T-helper 2 cell (primary cell): ENCODE measurements at regions not wholly inside any gene's neighbourhood (a gene's known extent, or its start where the extent isn't known, plus 50 kb on each side); places are given as distances from the start of the nearest gene placed in this dataset.

Source experiments
- DNase-seq, 5 experiments: peaks; one replicate each; pipeline versions ENCODE4 v3.0.0 to v3.0.0-alpha.2; 2012 to 2022

DNA sequence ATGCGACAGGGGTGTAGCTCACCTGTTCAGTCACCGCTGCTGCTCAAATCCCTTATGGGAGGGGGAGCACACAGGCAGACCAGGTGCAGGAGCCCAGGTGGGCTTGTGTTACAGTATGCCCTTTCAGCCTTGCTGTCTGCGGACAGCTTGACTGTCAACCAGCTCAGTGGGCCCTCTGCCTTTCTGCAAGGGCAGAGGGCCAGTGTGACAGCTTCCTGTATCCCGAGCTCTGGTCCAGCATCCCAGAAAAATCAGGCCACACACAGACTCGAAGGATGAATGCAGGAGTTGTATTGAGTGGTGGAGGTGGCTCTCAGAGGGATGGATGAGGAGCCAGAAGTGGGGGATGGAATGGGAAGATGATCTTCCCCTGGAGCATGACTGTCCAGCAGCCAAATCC is 172.2 kb downstream of the C5orf15 start:
- no peak for DNase-seq

DNA sequence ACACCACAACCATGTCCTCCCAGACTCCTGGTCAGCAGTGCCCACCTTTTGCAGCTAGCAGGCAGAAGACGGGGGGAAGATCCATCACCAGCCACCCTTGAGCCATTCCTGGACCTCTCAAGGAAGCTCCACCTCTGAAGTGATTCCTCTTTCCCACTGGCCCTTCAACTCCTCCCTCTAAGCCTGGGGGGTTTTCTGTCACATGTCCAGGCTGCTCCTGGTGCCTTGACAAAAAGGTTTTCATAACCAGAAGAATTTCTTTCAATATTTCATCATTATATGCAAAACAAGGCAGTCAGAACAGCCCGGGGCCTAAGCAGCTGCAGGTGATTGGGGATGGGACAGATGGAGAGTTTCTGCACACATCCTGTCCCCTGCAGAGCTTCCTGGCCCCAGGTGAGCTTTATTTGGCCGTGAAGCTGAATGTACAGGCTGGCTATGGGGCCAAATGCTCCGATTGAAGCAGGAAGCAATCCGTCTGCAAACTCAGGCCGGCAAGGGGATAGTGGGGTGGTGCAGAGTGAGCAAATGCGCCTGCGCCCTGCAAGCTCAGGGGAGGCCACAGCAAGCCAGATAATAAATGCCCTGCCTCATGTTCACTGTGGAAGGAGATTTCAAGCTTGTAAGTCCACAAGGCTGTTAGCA is 173.5 kb downstream of the C5orf15 start:
- no peak for DNase-seq

DNA sequence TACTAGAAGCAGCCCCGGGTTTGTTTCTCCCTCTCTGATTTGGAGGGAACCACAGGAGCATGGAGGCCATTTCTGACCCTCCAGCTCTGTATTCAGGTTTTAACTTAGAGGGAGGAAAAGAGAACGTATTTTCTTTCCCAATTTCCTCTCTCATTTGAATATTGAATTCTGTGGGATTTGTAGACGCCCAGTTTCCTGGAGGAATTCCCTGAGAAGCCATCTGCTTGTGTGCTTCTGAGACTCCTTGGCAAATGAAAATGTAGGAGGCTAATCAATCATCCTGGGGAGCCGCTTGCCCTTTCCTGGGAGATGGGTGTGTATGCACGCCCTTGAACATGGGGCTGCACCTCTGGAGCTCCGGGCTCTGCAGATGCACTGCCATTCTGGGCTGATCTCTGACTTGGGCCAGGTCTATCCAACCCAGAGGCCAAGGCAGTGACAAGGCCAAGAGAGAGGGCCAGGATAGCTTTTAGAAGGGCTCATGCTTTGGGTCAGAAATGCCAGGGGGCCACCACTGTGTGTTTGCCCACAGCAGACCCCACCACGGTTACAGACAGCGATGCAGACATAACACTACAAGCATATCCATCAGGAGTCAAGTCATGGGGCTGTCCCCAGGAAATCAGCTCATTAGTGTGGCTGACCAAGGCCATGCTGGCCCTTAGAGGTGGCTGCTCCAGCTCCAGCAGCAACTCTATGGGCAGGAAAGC is 174.5 kb downstream of the C5orf15 start:
- no peak for DNase-seq

DNA sequence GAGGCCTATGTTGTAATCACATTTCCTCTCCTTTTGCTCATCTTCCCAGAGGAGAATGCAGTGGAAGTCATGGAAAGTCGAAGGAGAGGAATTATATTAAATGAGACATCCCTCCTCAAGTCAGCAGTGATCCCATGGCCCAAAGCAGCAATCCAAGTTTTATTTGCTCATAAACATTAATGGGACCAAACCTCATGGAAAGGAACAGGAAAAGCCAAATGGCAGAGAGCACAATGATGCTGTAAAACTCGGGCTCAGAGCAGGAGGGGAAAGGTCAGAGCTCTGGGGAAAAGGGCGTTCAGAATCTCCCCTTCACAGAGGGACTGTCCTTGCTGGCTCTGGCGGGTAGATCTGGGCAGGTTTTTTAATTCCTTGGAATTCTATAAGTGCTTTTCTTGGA is 175.8 kb downstream of the C5orf15 start:
- no peak for DNase-seq

DNA sequence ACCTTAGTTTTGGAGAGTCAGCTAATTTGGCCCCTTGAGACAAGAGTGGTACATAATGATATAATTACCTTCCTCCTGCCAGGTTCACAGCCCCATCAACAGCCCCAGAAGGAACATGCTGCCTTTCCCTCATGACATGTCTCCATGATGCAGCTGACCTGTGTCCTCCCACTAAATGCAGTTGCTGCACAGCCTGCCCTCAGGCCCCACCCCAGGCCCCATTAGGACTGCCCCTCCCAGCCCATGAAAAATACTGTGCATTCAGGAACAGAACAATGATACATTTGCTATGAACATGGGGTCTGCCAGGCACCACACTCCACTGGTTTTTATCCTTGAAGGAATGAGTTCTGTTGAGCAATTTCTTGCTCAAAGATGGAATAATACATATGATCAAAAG is 176.4 kb downstream of the C5orf15 start:
- DNase-seq, result no peak

DNA sequence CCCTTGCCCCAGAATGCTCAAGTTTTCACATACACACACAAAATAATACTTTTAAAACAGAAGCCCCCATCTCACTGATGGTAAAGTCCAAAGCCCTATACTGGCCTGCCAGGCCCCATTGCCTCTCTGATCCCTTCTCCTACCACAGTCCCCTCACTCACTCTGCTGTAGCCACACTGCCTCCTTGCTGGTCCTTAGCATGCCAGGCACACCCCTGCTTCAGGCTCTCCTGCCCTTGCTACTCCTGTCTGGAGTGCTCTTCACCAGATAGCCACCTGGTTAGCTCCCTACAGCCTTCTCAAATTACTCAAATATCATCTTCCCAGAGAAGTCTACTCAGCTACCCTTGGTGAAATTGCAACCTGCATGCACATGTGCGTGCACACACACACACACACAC is 177.5 kb downstream of the C5orf15 start:
- DNase-seq, result no peak

DNA sequence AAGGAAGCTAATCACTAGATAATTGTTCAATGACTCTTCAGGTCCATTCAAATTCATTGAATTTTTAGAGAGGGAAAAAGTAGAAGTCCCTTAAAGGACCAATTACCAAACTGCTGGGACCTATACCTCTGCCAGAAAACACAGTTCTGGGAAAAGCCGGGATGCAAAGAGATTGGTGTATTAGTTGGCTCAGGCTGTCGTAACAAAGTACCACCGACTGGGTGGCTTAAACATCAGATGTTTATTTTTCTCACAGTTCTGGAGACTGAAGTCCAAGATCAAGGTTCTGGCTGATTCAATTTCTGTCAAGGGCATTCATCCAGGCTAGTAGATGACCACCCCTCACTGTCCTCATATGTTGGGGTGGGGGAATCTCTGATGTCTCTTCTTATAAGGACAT is 177.1 kb upstream of the FSTL4 start:
- no peak for DNase-seq

DNA sequence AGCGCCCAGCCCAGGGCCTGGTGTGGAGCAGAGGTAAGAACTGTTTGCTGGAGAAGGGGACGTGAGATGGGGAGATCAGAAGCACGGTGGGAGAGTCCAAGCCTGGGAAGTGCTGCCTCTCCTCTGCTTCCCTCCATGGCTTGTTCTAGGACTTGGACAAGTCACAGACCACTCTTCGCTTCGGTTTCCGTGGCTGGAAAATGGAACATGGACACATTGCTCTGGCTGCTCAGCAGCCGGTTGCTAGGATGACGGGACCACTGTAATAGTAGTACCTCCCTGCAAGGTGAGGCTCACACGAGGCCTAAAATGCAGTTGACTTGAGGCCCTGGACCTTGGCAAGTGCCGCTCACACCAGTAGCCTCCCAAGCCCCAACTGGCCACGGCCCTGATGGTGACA is 175.8 kb upstream of the FSTL4 start:
- DNase-seq, result no peak

DNA sequence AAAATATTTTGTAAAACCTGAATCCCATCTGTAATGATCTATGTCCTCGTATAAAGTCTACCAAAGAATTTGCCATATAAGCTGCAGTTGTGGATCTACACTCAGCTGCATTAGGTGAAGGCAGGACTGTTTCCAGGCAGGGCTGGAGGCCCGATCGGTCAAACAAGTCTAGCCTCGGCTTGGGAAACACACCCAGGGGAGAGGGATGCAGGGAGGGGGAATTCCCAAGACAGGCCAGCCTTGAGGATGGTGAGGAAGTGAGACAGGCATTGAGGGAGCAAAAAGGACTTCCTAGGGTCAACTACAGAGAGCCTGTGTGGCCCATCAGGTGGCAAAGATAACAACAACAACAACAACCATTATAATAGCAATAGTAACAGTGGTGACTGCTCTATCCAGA is 174.1 kb upstream of the FSTL4 start:
- DNase-seq, result no peak

DNA sequence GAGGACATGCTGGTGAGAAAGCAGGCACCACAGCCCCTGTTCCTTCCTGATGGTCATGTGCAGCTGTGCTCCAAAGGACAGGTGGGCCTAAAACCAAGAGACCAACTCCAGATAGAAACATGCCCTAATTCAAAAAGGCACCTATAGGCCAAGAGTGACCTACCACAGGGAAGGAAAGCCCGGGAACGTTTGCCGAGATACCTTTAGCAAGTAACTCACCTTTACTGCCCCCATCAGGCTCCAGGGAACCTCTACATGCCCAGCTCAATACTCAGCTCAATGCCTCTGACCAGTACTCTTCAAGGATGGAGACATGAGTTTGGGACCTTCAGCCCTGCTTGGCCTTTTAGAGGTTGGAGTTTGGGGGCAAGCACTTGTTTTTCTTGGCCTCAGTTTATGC is 172.8 kb upstream of the FSTL4 start:
- no peak for DNase-seq

DNA sequence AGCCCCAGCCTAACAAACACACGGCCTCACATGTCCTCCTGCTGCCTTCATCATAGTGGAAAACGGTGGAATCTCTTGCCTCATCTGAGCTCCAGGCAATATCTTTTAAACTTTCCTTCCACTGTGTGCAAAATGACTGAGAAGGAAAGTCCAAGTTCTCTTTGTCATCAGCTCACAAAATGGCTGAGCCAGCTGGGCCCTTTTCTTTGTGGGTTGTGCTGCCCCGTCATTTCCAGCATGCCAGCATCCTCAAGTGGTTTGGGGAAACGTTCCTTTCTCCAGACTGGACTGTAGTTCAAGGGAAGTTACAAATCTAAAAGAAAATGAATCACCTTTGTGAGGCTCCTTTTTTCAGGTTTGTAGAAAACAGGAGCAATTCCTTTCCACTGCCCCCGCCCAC is 171.1 kb upstream of the FSTL4 start:
- DNase-seq, result no peak

DNA sequence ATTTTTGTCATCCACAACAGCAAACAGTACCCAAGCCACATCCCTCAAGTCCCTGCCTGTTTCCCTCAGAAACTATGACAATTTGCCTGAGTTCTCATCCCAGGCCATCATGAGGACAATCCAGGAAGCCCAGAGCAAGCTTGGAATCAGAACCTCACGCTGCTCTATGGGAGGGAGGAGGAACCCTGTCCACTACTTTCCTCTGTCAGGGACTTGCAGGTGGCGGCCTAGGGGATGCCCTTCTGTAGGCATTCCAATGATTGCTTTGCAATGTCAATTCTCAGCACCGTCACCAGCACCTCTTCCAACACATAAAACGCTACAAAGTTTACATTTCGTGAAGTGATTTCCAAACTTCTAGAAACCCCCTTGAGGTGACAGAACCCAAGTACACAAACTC is 170.4 kb upstream of the FSTL4 start:
- DNase-seq, result no peak

DNA sequence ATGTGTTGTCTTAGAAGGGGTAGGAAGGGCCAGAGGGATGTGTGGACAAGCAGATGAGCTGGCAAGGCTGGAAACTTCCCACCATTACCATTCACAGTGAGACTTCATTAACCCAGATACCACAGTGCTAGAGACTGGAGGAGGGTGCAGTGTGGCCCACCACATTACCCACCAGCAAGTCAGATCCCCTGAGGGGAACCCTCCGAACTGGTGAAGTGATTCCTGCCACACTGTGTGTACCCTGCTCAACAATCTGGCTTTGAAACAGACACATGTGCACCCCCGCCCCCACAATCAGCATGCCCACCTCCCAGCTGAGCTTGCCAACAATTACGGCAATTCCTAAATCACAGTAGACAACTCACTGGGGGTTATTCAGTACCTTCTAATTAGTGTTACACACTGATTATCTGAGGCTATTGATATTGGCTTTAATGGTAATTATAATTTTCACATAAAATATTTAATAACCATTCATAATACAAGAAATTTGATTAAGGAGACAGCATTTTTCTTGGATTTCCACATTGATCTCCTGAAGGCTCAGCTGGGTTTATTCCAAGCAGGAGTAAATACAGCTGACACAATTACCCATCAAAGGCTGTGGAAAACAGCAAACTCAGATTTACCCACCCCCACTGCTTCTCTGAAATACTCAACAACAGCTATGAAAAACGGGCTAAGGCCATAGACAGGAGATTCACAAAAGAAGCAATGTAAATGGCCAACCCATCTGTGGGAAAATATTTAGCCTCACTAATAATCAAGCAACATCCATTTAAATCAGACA is 169.3 kb upstream of the FSTL4 start:
- DNase-seq, result no peak

DNA sequence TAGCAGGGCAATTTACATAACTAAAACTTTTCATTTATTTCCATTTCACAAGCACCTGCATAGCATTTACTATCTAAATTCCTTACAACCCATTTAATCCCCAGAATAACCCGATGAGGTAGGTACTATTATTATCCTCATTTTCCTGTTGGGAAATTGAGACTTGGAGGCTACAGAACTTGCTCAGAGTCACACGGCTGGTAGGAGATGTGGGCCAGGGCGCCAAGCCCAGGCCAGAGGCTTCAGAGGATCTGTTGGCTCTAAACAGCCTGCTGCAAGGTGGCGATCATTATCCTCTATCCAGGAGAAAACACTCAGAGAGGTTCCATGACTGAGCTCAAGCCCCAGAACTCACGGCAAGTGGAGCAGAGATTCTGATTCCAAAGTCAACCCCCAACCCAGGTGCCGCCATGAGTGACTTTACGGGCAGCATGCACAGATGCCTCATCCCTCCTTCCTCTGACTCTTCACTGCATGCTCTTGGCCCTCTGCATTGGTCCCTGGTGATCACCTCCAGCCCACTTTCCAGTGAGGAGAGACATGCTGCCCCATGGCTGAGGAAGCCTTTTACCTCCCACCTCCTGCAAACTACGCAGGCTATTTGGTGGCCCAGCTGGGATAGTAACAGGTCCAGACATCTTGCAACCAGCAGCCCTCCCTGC is 168.4 kb upstream of the FSTL4 start:
- no peak for DNase-seq

DNA sequence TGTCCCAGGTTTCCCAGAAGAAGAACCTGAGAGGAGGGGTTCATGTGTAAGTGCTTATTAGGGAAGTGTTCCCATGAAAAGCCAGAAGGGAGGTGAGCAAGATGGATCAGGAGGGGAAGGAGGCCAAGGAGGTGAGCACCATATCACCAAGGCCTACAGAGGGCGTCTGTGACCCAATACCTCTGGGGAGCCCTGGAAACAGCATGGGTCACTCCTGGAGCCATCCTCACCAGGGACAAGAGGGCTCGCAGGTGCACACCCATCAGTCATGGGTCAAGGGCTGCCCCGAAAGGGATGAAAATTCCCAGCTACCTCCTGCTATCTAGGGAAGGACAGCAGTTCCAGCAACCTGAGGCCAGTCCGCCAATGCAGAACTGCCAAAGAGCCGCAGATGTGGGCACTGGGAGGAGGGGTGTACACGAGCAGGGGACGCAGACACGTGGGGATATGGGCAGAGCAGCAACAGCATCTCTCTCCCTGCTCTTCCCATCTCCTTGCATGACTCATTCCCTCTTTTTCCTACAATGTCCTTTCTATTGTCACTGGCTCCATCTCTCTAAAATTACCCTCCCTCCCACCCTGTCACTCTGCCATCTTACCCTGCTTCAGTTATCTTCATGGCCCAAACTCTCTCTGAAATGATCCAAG is 167.6 kb upstream of the FSTL4 start:
- no peak for DNase-seq

DNA sequence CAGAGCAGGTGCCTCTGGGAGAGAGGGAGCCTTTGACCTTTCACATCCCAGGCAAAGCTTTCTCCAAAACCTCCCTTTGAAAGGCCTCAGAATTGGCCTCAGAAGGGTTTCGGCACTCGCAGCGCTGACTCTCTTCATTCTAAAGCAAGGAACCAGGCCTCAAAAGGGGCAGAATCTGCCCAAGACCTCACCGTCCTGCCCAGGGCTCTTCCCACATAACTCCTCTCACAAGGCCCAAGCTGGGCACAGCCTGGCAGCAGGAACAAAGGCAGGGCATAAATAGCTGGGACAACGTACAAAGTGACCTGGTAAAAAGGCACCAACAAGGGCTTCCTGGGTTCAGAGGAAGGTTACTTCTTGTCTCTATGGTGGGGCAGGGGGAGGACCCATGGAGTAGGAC is 166.3 kb upstream of the FSTL4 start:
- no peak for DNase-seq

DNA sequence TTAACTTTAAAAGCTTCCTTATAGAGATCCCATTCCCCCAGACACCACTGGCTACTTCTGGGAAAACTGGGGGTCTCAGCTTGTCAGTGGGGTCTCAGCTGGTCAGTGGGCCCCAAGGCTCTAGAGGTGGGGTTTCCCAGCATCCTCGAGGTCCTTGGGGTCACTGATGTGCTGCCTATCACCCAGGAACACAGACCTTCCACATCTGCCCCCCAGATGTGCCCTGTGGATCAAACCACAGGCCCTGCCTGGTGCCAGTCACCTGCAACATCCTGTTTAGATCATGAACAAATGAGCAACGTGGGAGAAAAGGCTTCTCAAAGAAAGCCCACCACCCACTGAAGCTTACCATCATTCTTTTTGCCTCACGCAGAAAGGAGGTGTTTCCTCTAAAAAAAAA is 165.6 kb upstream of the FSTL4 start:
- no peak for DNase-seq

DNA sequence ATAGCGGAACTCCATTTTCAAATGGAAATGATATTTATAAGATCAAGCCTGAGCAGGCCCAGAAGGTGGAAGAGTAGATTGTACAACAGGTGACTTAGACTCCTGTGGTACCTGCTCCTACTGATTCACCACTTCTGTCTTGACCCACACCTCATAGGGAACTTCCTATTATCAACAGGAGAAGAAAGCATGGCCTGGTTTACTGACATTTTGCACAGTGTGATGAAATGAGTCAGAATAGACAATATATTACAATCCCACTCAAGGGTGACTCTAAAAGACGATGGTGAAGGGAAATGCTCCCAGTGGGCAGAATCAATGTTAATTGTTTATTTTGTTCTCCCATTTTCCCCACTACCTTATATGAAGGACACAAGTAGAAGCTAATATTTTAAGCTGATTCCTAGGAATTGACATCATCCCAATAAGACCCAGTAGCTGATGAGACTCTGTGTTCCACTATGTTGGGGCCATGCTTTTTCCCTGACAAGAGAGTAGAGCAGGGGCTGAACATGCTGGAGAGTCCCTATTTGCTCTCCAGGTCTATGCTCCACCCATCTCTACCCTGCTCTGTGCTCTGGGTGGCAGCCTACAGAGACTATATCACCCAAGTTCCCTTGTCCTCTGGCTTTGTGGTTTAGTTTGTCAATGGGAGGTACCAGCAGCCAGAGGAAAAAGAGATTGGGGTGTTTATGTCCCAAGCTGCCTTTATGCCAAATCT is 163.4 kb upstream of the FSTL4 start:
- no peak for DNase-seq

DNA sequence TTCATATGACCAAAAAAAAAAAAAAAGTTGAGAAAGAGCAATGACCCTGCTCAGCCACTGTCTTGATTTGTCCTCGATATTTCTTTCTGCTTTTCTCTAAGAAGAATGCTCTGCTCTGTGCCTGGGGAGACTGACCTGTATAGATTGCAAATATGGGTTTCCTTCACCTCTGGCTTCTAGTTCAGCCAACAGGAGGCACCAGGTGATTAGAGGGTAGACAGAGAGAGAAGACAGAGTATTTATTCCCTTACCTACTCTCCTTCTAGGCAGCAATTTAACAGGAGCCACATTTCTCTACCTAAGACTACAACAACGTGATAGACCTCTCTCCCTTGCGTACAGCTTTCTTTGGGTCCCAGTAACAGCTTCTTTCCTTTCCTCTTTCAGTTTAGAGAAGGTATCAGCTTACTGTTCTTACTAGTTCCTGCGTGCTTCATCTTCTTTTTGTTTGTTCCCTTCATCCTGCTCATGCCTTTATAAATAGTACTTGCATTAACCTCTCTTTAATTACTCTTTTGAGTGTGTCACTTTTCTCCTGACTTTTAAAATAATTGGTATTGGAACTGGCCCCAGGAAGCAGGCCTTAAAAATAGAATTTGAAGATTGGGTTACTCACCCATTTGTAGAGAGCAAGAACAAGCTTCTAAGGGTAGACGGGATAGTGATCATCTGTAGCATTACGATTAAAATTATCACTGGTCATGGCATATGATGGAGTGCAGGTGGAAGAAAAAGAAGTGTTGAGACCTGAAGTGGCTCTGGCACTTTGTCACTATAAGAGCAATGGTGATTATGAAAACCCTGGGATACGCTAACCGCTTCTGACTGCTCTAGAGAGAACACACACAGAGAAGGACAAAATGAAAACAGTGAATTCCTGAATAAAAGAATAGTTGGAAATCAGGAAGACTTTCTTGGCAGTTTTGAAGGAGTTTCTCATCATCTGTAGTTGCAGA is 161.2 kb upstream of the FSTL4 start:
- no peak for DNase-seq

DNA sequence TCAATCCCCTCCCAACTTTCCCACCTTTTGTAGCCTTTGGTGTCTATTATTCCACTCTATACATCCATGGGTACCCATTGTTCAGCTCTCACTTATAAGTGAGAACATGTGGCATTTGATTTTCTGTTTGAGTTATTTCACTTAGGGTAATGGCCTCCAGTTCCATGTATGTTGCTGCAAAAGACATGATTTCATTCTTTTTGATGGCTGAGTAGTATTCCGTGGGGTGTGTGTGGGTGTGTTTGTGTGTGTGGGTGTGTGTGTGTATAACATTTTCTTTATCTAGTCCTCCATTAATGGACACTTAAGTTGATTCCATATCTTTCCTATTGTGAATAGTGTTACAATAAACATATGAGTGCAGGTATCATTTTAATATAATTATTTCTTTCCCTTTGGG is 157.5 kb upstream of the FSTL4 start:
- DNase-seq, result no peak

DNA sequence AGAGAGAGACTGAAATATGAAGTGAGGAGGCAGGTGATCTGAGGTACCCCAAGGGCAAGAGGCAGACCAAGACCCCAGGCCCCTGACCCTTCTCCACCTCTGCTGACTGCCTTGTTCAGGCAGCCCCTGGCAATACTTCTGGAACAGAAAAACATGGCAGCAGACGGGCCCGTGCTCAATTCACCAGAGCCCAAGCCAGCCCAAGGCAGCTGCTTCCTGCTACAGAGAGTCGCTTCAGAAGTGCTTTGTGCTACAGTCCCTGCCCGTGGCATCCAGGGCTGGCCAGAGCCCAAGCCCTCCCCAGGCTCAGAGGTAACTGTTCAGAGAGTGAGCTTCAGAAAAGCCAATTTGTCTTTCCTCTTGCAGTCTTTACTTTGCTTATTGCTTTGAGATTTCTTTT is 151.4 kb upstream of the FSTL4 start:
- no peak for DNase-seq
